Spinal cord (tissue), 9 donors: ENCODE measurements at regions not wholly inside any gene's neighbourhood (a gene's known extent, or its start where the extent isn't known, plus 50 kb on each side); places are given as distances from the start of the nearest gene placed in this dataset.

Experiments used
- DNase-seq, 6 donors: peaks; one replicate each; pipeline versions ENCODE4 v3.0.0 to v3.0.0-alpha.2; 2013 to 2015; ENCODE audit warnings: low spot score in 6 of 6, low read depth in 4 of 6
- H3K27ac ChIP-seq: one replicate; pipeline ENCODE4 v1.5.1; 2013; ENCODE audit warnings: low read depth, low read length, control low read depth
- H3K27me3 ChIP-seq: one replicate; pipeline ENCODE4 v1.6.1; 2013; ENCODE audit warnings: low read length; ENCODE audit not compliant: control insufficient read depth, insufficient read depth
- H3K36me3 ChIP-seq: one replicate; pipeline ENCODE4 v1.6.1; 2013; ENCODE audit warnings: low read length; ENCODE audit not compliant: control insufficient read depth, insufficient read depth
- H3K4me1 ChIP-seq: one replicate; pipeline ENCODE4 v1.6.1; 2013; ENCODE audit warnings: low read length; ENCODE audit not compliant: control insufficient read depth, insufficient read depth
- H3K4me3 ChIP-seq: one replicate; pipeline ENCODE4 v1.5.1; 2013; ENCODE audit warnings: low read depth, low read length, control low read depth
- H3K9me3 ChIP-seq: one replicate; pipeline ENCODE4 v1.6.1; 2013; ENCODE audit warnings: low read length; ENCODE audit not compliant: control insufficient read depth, insufficient read depth
- WGBS: methylation state at CpG from one replicate; pipeline ENCODE4 v1.1.5; 2013; ENCODE audit warnings: missing lambda C conversion rate; ENCODE audit not compliant: insufficient coverage; 5-methylcytosine and 5-hydroxymethylcytosine counted together
- donor health status: healthy.

DNA sequence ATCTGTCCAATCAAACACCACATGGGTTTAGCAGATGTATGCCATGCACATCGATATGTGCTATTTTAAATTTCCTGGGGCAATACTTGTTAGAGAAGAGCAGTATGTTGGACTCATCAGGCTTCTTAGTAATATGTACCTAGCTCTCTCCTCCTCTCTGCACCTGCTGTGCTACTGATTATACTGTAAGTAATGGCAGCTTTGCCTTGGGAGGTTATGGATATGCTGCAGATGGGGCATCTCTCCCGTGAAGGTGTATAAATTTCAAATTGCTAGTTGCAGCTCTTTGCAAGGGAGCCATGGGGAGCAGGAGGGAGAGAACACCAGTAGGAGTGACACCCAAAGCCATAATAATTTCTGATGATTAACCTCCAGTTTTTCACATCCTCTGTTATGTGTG lies 101.5 kb downstream of the SPATA31D1 start:
- Histone ChIP-seq H3K27me3 (no peaks in the 10 kb centered on the region), H3K4me1 (no peaks in the 10 kb centered on the region), H3K9me3 (no peaks in the 10 kb centered on the region), H3K4me3 (no peak overlapping the region), H3K36me3 (no peaks in the 10 kb centered on the region), H3K27ac (no peak overlapping the region)
- no CpG with 5 or more reads among the region's 2 CpGs for WGBS
- peak in 1 of 6 donors; percentile 81 for DNase-seq

DNA sequence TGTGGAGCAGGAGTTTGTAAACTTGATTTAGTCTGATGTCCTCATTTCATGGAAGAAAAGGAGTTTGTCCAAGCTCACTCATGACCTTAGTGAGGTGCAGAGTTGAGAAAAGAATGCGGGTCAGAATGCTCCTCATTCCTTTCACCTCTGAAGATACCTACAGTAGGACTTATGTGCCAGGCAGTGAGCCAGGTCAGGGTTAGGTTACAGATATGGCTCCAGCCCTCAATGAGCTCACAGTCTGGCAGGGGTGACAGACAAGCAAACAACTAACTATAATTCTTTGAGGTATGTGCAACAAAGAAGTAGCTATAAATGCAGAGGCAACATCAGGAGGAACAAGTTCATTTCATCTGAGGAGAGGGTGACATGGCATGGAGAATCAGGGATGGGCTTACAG lies 102.5 kb downstream of the SPATA31D1 start:
- H3K27me3 ChIP-seq, result no peaks in the 10 kb centered on the region
- WGBS, result no CpG with 5 or more reads among the region's 1 CpG
- no peak overlapping the region for H3K27ac ChIP-seq
- no peaks in the 10 kb centered on the region for H3K4me1 ChIP-seq
- no peaks in the 10 kb centered on the region for H3K9me3 ChIP-seq
- no peak for DNase-seq
- no peaks in the 10 kb centered on the region for H3K36me3 ChIP-seq
- H3K4me3 ChIP-seq, result no peak overlapping the region

DNA sequence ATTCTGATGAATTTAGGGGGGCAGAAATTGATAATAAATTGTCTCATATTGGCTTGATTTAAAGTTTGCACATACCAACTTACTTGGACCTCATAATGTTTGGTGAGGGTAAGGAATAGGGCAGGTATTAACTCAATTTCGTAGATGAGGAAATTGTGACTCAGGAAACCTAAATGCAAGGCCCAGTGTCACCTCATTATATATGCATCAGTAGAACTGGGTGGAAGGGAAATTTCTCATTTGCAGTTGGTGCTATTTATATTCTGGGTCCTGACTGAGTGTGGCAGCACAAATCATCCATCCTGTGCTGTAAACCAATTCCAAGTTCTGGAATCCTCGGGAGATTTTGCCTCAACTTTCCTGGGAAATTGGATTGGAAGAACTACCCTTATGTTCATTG lies 103.0 kb downstream of the SPATA31D1 start:
- Histone ChIP-seq H3K27ac (no peak overlapping the region), H3K36me3 (no peaks in the 10 kb centered on the region), H3K27me3 (no peaks in the 10 kb centered on the region), H3K4me1 (no peaks in the 10 kb centered on the region), H3K9me3 (no peaks in the 10 kb centered on the region), H3K4me3 (no peak overlapping the region)
- DNase-seq, result no peak
- 100% methylated on average over 1 of the region's 2 CpGs for WGBS

DNA sequence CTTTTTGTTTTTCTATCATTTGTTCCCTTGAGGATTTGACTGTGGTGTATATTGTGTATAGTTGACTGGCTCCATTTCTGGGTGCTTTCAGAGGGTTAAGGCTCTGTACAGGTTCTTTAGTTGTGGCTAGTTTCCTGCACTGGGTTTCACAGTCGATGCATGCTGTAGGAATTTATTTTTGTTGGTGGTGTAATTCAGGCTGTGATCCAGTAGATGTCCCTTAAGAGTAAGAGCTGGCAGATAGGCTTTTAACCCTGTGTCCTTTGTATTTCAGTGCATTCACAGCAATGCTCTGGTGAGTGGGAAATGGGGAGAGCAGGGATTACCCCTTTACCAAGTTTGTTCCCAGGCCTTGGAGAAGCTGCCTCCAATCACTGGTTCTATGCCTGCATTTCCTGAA lies 112.9 kb downstream of the SPATA31D1 start:
- DNase-seq, result no peak
- H3K36me3 ChIP-seq, result no peaks in the 10 kb centered on the region
- H3K27me3 ChIP-seq, result no peaks in the 10 kb centered on the region
- H3K9me3 ChIP-seq, result peaks cover 2% of the 10 kb centered on the region
- 100% methylated on average over 1 of the region's 1 CpG for WGBS
- H3K4me1 ChIP-seq, result no peaks in the 10 kb centered on the region
- H3K4me3 ChIP-seq, result no peak overlapping the region
- H3K27ac ChIP-seq, result no peak overlapping the region

DNA sequence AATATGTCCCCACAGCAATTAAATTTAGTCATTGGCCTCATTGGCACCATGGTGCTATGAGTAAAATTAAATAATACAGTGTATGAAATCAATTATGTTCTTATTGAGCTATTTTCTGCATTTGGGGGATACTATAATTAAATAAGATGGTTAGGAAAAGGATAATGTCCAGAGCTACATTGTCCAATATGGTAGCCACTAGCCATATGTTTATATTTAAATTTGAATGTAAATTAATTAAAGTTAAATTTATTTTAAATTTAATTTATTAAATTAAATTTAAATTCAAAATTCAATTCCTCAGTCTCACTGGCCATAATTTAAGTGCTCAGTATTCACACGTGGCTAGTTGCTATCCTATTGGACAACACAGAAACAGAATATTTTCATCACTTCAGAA lies 115.7 kb downstream of the SPATA31D1 start:
- H3K4me1 ChIP-seq, result no peaks in the 10 kb centered on the region
- no peak overlapping the region for H3K4me3 ChIP-seq
- no peak for DNase-seq
- WGBS, result no CpG with 5 or more reads among the region's 1 CpG
- H3K27me3 ChIP-seq, result no peaks in the 10 kb centered on the region
- no peak overlapping the region for H3K27ac ChIP-seq
- peaks cover 2% of the 10 kb centered on the region for H3K9me3 ChIP-seq
- no peaks in the 10 kb centered on the region for H3K36me3 ChIP-seq

DNA sequence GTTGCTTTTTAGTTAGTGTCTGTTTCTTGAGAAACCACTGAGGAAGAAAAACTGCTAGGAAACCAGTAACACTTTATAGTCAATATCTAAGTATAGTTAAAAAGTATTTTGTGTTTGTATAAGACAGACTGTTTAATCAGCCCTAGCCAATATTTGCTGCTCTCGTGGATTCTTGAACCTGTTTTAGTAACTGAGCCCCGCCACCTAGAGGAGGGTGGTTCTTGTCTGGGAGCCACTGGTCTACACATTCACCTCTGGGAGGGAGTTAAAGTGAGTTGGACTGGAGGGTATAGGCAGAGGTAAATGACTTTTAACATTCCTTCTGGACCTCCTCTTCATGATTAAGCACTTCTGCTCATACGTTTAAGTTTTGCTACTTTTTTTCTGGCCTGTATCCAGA lies 117.2 kb downstream of the SPATA31D1 start:
- peaks cover 2% of the 10 kb centered on the region for H3K9me3 ChIP-seq
- H3K36me3 ChIP-seq, result no peaks in the 10 kb centered on the region
- no peaks in the 10 kb centered on the region for H3K27me3 ChIP-seq
- H3K4me1 ChIP-seq, result no peaks in the 10 kb centered on the region
- H3K4me3 ChIP-seq, result no peak overlapping the region
- no peak for DNase-seq
- H3K27ac ChIP-seq, result no peak overlapping the region
- 100% methylated on average over 2 of the region's 3 CpGs for WGBS

DNA sequence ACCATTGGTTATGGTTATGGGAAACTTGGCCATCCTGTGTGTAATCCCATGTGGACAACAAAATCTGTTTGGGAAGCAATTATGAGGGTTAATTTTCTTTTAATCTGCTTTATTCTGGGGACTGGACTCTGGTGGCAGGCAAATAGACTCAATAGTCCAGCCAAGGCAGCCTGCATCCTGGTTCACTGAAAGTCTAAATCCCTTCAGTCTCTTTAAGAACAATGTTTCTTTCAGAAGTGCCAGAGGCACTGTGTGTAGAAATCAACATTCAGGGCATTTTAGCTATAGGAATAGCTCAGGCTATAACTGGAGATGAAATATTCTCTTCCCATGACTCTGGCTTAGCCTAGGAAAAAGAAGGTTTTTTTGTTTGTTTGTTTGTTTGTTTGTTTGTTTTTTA lies 118.0 kb downstream of the SPATA31D1 start:
- Histone ChIP-seq H3K27me3 (no peaks in the 10 kb centered on the region), H3K4me3 (no peak overlapping the region), H3K27ac (peak overlapping the region; percentile 47), H3K9me3 (no peaks in the 10 kb centered on the region), H3K36me3 (no peaks in the 10 kb centered on the region), H3K4me1 (no peaks in the 10 kb centered on the region)
- DNase-seq, result peak in 2 of 6 donors; percentile 23 to 53

DNA sequence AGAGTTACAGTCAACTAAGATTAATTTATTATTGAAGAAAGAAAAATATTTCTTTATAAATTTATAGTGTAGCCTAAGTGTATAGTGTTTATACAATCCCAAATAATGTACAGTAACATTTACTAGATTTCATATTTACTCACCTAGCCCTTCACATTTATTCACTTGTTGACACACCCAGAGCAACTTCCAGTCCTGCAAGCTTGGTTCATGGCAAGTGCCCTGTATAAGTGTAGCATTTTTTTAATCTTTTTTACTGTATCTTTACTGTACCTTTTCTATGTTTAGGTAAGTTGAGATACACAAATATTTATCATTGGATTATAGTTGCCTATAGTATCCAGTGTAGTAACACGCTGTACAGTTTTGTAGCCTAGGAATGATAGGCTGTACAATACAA lies 119.9 kb downstream of the SPATA31D1 start:
- no peak for DNase-seq
- Histone ChIP-seq H3K9me3 (no peaks in the 10 kb centered on the region), H3K4me3 (no peak overlapping the region), H3K27me3 (no peaks in the 10 kb centered on the region), H3K36me3 (no peaks in the 10 kb centered on the region), H3K4me1 (no peaks in the 10 kb centered on the region), H3K27ac (peak overlapping the region; percentile 64)
- no CpG with 5 or more reads among the region's 1 CpG for WGBS

DNA sequence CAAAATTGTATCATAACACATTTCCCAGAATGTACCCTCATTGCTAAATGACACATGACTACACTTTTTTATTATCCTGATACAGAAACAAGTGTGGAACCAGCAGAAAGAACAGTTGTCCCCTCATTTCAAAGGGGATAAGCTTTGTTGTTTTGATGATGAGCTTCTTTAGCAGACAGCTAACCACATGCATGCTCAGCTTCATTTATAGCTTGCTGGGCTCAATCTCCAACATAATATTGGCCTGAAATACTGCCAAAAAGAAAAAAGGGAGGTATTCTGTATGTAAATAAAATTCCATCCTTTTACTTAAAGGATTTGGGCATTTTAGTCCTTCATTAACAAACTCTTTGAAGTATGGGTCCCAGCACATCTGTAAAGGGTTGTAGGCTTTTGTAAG lies 120.4 kb downstream of the SPATA31D1 start:
- Histone ChIP-seq H3K4me1 (no peaks in the 10 kb centered on the region), H3K27ac (peak overlapping the region; percentile 64), H3K9me3 (no peaks in the 10 kb centered on the region), H3K4me3 (no peak overlapping the region), H3K27me3 (no peaks in the 10 kb centered on the region), H3K36me3 (no peaks in the 10 kb centered on the region)
- DNase-seq, result peak in 1 of 6 donors; percentile 18

DNA sequence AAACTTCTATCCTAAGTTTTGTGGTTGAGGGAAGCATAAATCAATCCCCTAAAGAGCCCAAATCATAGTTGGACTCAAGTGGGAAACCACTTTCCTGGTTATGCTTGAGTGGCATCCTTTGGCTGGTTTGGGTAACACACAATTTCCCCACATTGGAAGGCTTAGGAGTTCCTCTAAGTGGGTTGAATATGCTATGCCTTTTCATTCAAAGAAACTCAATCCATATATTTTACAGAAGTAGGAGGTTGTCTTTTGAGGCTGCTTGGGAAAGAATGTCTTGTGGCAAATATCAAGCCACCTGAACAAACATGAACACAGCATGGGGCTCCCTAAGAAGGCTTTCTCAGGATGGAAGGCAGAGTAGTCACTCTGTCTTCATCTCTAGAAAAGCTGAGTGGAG lies 121.1 kb downstream of the SPATA31D1 start:
- no peaks in the 10 kb centered on the region for H3K36me3 ChIP-seq
- no peaks in the 10 kb centered on the region for H3K27me3 ChIP-seq
- H3K4me1 ChIP-seq, result no peaks in the 10 kb centered on the region
- peak in 1 of 6 donors; percentile 59 for DNase-seq
- H3K9me3 ChIP-seq, result no peaks in the 10 kb centered on the region
- no peak overlapping the region for H3K4me3 ChIP-seq
- peak overlapping the region; percentile 64 for H3K27ac ChIP-seq

DNA sequence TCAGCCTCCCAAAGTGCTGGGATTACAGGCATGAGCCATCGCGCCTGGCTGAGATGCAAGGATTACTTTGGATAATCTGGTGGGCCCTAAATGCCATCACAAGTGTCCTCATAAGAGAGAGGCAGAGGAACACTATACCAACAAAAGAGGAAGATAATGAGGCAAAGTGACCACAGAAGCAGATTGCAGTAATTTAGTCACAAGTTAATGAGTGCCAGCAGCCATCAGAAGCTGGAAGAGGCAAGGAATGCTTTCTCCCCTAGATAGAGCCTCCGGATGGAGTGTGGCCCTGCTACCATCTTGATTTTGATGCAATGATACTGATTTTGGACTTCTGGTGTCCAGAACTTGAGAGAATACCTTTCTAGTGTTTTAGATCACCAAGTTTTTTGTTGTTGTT lies 122.3 kb downstream of the SPATA31D1 start:
- no peaks in the 10 kb centered on the region for H3K36me3 ChIP-seq
- no peaks in the 10 kb centered on the region for H3K9me3 ChIP-seq
- H3K27ac ChIP-seq, result no peak overlapping the region
- H3K27me3 ChIP-seq, result no peaks in the 10 kb centered on the region
- 94% methylated on average over 3 of the region's 3 CpGs for WGBS
- no peak for DNase-seq
- no peaks in the 10 kb centered on the region for H3K4me1 ChIP-seq
- no peak overlapping the region for H3K4me3 ChIP-seq
